ENCODE measurements at regions not wholly inside any gene's neighbourhood (a gene's known extent, or its start where the extent isn't known, plus 50 kb on each side); places are given as distances from the start of the nearest gene placed in this dataset.

DNA sequence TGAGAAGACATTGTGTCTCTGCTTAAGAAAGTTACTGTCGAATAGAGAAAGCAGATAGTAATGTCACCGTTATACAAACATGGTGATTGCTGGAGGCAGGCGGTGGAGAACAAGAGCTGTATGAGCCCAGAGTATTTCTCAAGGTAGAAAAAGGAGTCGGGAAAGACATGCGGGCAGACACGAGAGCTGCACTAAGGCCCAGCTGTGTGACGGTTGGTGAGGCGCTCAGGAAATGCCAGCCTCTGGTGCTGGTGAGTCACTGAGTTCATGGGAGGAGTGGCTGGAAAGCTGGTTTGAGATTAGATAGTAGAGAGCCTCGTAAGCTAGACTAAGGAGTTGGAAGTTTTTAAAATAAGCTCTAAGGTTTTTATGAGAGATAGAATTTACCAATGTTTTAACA lies 390.9 kb upstream of the TRIB2 start:
- DNase-seq (ENCODE audit: low read depth, low spot score), result no peak
- intact Hi-C loops (cut with micrococcal nuclease), result no loop called here
- no TSS peak for BruUV-seq (replicated peaks)
- H2AFZ ChIP-seq (ENCODE audit: low read depth, low read length, poor library complexity, severe bottlenecking), result no peak overlapping the region
- H3K27ac ChIP-seq (ENCODE audit: low read depth, low read length), result no peak overlapping the region
- H3K9me2 ChIP-seq (ENCODE audit: insufficient read depth), result no peaks in the 10 kb centered on the region
- no peaks in the 10 kb centered on the region for H3K27me3 ChIP-seq (ENCODE audit: insufficient read depth, low read length)
- H3K79me2 ChIP-seq (ENCODE audit: insufficient read depth, low read length), result no peaks in the 10 kb centered on the region
- ChIA-PET POLR2A (no interaction called here), CTCF (no interaction called here), RAD21 (ENCODE audit: low non-redundant PET in 1 of 2, low total read pairs in 2 of 2, uncharacterized antibody in 2 of 2, unreplicated experiment in 2 of 2) (no interaction called here)
- no peaks in the 10 kb centered on the region for H3K9me3 ChIP-seq (ENCODE audit: control insufficient read depth in 1 of 2, insufficient read depth in 1 of 2, low read depth in 1 of 2, low read length in 2 of 2)
- TF ChIP-seq SIN3A (IDR thresholded peaks at IDR 0.05; ENCODE audit: low read depth) (no peak), ZFX (IDR thresholded peaks at IDR 0.05) (no peak)
- TF ChIP-seq, protein P1, sequence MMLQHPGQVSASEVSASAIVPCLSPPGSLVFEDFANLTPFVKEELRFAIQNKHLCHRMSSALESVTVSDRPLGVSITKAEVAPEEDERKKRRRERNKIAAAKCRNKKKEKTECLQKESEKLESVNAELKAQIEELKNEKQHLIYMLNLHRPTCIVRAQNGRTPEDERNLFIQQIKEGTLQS (IDR thresholded peaks at IDR 0.05), result no peak
- H3K4me2 ChIP-seq (ENCODE audit: low read length), result no peak overlapping the region
- ATAC-seq, result no peak
- H3K36me3 ChIP-seq (ENCODE audit: control insufficient read depth in 1 of 2, insufficient read depth in 2 of 2, low read length in 2 of 2), result no peaks in the 10 kb centered on the region
- H4K20me1 ChIP-seq (ENCODE audit: insufficient read depth), result no peaks in the 10 kb centered on the region
- H3K4me1 ChIP-seq (ENCODE audit: control insufficient read depth in 1 of 2, insufficient read depth in 2 of 2, low read length in 2 of 2), result peaks cover 0 to 6% of the 10 kb centered on the region in 2 experiments; a peak in 1 of 4 replicates
- no peak overlapping the region for H3K9ac ChIP-seq (ENCODE audit: low read length)
- no peak overlapping the region for H3K4me3 ChIP-seq (replicated peaks in 1 of 2; ENCODE audit: low read depth in 1 of 2, low read length in 2 of 2)

DNA sequence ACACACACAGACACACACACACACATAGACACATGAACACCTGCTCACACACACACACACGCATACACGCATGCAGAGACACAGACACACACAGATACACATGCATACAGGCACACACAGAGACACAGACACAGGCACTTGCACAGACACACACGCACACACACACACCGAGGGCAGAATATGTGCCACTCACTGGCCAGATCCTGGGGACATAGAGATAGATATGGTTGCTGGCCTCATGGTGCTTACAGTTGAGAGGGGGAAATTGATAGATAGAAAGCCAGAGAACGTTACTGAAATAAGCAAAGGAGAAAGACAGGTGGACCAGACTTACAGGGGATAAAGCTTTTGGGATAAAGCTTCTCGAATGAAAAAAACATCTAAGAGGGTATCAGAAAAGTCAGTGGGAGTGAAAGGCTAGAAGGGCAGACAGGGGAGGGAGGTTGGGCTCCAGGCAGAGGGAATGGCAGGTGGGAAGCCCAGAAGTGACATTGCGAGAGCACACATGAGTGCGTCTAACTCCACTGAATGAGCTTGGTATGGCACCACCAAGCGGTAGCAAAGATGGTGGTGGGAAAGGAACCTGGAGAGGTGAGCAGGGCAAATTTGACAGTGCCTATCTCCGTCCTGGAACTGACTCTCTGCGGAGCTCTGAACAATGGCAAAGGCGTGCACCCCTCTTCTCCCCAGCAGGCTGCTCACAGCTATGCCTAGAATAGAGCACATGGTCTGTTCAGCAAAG lies 390.1 kb upstream of the TRIB2 start:
- POLR2A ChIA-PET, result no interaction called here
- Histone ChIP-seq H2AFZ (ENCODE audit: low read depth, low read length, poor library complexity, severe bottlenecking) (no peak overlapping the region), H4K20me1 (ENCODE audit: insufficient read depth) (no peaks in the 10 kb centered on the region), H3K27me3 (ENCODE audit: insufficient read depth, low read length) (no peaks in the 10 kb centered on the region), H3K4me3 (replicated peaks in 1 of 2; ENCODE audit: low read depth in 1 of 2, low read length in 2 of 2) (no peak overlapping the region), H3K27ac (ENCODE audit: low read depth, low read length) (no peak overlapping the region), H3K4me2 (ENCODE audit: low read length) (no peak overlapping the region), H3K9me3 (ENCODE audit: control insufficient read depth in 1 of 2, insufficient read depth in 1 of 2, low read depth in 1 of 2, low read length in 2 of 2) (no peaks in the 10 kb centered on the region), H3K79me2 (ENCODE audit: insufficient read depth, low read length) (no peaks in the 10 kb centered on the region), H3K9me2 (ENCODE audit: insufficient read depth) (no peaks in the 10 kb centered on the region), H3K9ac (ENCODE audit: low read length) (no peak overlapping the region), H3K4me1 (ENCODE audit: control insufficient read depth in 1 of 2, insufficient read depth in 2 of 2, low read length in 2 of 2) (peaks cover 0 to 6% of the 10 kb centered on the region in 2 experiments; a peak in 1 of 4 replicates), H3K36me3 (ENCODE audit: control insufficient read depth in 1 of 2, insufficient read depth in 2 of 2, low read length in 2 of 2) (no peaks in the 10 kb centered on the region)
- ATAC-seq (no peak), DNase-seq (ENCODE audit: low read depth, low spot score) (no peak)
- intact Hi-C loops (cut with micrococcal nuclease), result no loop called here
- RAD21 ChIA-PET (ENCODE audit: low non-redundant PET in 1 of 2, low total read pairs in 2 of 2, uncharacterized antibody in 2 of 2, unreplicated experiment in 2 of 2), result no interaction called here
- CTCF ChIA-PET, result no interaction called here
- no TSS peak for BruUV-seq (replicated peaks)
- TF ChIP-seq YY1 (IDR thresholded peaks at IDR 0.05; ENCODE audit: extremely low read depth, insufficient replicate concordance, low read depth, low read length), result no peak
- no peak for TF ChIP-seq EGR1 (IDR thresholded peaks at IDR 0.05; ENCODE audit: low read depth)
- no peak for TF ChIP-seq CEBPB (IDR thresholded peaks at IDR 0.05; ENCODE audit: low read depth)
- TF ChIP-seq RAD21 (IDR thresholded peaks at IDR 0.05; ENCODE audit: low read depth), result no peak
- TF ChIP-seq POLR2A (IDR thresholded peaks at IDR 0.05; ENCODE audit: borderline replicate concordance, extremely low read depth, insufficient read depth, insufficient read length), result no peak
- TF ChIP-seq, protein P2, sequence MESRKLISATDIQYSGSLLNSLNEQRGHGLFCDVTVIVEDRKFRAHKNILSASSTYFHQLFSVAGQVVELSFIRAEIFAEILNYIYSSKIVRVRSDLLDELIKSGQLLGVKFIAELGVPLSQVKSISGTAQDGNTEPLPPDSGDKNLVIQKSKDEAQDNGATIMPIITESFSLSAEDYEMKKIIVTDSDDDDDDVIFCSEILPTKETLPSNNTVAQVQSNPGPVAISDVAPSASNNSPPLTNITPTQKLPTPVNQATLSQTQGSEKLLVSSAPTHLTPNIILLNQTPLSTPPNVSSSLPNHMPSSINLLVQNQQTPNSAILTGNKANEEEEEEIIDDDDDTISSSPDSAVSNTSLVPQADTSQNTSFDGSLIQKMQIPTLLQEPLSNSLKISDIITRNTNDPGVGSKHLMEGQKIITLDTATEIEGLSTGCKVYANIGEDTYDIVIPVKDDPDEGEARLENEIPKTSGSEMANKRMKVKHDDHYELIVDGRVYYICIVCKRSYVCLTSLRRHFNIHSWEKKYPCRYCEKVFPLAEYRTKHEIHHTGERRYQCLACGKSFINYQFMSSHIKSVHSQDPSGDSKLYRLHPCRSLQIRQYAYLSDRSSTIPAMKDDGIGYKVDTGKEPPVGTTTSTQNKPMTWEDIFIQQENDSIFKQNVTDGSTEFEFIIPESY (IDR thresholded peaks at IDR 0.05; ENCODE audit: extremely low read depth, insufficient replicate concordance, low read length), result no peak
- TF ChIP-seq ZFX (IDR thresholded peaks at IDR 0.05), result no peak
- no peak for TF ChIP-seq JUND (IDR thresholded peaks at IDR 0.05)
- no peak for TF ChIP-seq SRF (IDR thresholded peaks at IDR 0.05; ENCODE audit: low read depth)
- TF ChIP-seq, protein P1 (IDR thresholded peaks at IDR 0.05), result no peak
- TF ChIP-seq POLR2AphosphoS5 (IDR thresholded peaks at IDR 0.05; ENCODE audit: low read depth, low read length), result no peak
- TF ChIP-seq, protein P3, sequence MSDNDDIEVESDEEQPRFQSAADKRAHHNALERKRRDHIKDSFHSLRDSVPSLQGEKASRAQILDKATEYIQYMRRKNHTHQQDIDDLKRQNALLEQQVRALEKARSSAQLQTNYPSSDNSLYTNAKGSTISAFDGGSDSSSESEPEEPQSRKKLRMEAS (IDR thresholded peaks at IDR 0.05), result no peak
- TF ChIP-seq EZH2phosphoT487 (IDR thresholded peaks at IDR 0.05; ENCODE audit: borderline replicate concordance), result no peak
- TF ChIP-seq SIN3A (IDR thresholded peaks at IDR 0.05; ENCODE audit: low read depth), result no peak
- TF ChIP-seq TCF7L2 (IDR thresholded peaks at IDR 0.05; ENCODE audit: borderline replicate concordance, extremely low read depth, insufficient read depth, insufficient read length), result no peak
